Peyer's patch (tissue), 4 donors: ENCODE measurements at regions not wholly inside any gene's neighbourhood (a gene's known extent, or its start where the extent isn't known, plus 50 kb on each side); places are given as distances from the start of the nearest gene placed in this dataset.
A peak's percentile ranks its signal among the peaks of the same experiment; 100 is the strongest.
"Not testable (repeated sequence)": the region's sequence is repeated elsewhere in the genome, so short reads cannot be mapped to it uniquely, and the experiment has no call there.

Experiments
- DNase-seq, 3 donors: peaks; one replicate each; pipeline ENCODE4 v3.0.0-alpha.2; 2017 to 2019
- H3K27ac ChIP-seq, 4 donors: fragments of 200-600 bp; sonication (generic); one replicate each; pipeline ENCODE4 v1.5.1; 2016 to 2019
- H3K27me3 ChIP-seq, 2 donors: fragments of 200-600 bp; sonication (generic); one replicate each; pipeline ENCODE4 v1.5.1; 2019
- H3K36me3 ChIP-seq, 3 donors: fragments of 200-600 bp; sonication (generic); one replicate each; pipeline ENCODE4 v1.5.1; 2016 to 2019
- H3K4me1 ChIP-seq, 4 donors: fragments of 200-600 bp; sonication (generic); one replicate each; pipeline ENCODE4 v1.5.1; 2016 to 2019
- H3K4me3 ChIP-seq, 4 donors: fragments of 200-600 bp; sonication (generic); 1 replicate in 3 of 4; 2 replicates in 1 of 4; pipeline ENCODE4 v1.5.1; 2016 to 2019; ENCODE audit warnings: mild to moderate bottlenecking in 1 of 4
- H3K9me3 ChIP-seq, 4 donors: fragments of 200-600 bp; sonication (generic); one replicate each; pipeline ENCODE4 v1.5.1; 2016 to 2019; ENCODE audit warnings: mild to moderate bottlenecking in 1 of 4
- CTCF ChIP-seq, 6 experiments: fragments of 450-650 bp in 4 of 6; fragments of 200-600 bp in 2 of 6; sonication (generic) in 1 of 6; IDR thresholded peaks; one replicate each; pipeline ENCODE4 v1.5.1; 2017 to 2019; ENCODE audit warnings: antibody characterized with exemption in 6 of 6, mild to moderate bottlenecking in 3 of 6, moderate library complexity in 1 of 6
- POLR2A ChIP-seq, 2 donors: fragments of 450-650 bp; IDR thresholded peaks; one replicate each; pipeline ENCODE4 v1.5.1; 2017; ENCODE audit warnings: antibody characterized with exemption in 2 of 2, mild to moderate bottlenecking in 2 of 2, moderate library complexity in 2 of 2

DNA sequence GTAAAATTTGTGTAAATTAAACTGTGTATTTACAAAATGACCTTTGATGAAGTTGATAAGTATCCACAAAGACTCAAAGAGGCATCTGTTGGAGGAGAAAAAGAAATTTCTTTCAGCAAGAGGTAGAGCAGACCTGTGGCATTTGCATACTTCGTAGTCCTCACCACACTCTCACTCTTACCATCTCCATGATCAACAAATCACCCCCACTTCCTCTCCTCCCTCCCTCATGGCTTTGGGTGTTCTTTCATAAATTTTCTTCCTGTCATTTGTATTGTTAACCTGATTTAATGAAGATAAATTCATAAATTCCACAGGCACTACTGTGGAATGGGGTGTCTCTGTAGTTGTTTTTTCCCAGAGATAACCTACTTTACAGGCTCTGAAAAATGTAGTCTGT lies 366.5 kb downstream of the ZNF674 start:
- Histone ChIP-seq H3K4me1 (no peaks in the 10 kb centered on the region), H3K27ac (no peak overlapping the region), H3K36me3 (no peaks in the 10 kb centered on the region), H3K27me3 (no peaks in the 10 kb centered on the region), H3K9me3 (no peaks in the 10 kb centered on the region), H3K4me3 (no peak overlapping the region)
- no peak for DNase-seq
- TF ChIP-seq CTCF (IDR thresholded peaks at IDR 0.05), result no peak
- no peak for TF ChIP-seq POLR2A (IDR thresholded peaks at IDR 0.05)

DNA sequence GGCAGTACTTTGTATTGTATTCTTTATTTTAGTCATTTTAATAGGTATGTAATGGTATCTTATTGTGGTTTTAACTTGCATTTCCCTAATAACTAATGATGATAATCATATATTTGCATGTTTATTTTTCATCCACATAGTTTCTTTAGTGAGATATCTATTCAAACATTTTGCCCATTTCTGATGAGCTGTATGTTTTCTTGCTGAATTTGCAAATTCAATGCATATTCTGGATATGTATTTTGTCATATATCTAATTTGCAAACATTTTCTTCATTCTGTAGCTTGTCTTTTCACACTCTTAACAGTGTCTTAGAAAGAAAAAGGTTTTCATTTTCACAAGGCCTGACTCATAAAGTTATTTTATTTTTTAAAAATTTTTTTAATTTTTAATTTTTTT lies 372.1 kb downstream of the ZNF674 start:
- Histone ChIP-seq H3K9me3 (no peaks in the 10 kb centered on the region), H3K36me3 (no peaks in the 10 kb centered on the region), H3K4me1 (no peaks in the 10 kb centered on the region), H3K27me3 (no peaks in the 10 kb centered on the region), H3K27ac (no peak overlapping the region), H3K4me3 (no peak overlapping the region)
- no peak for DNase-seq
- TF ChIP-seq CTCF (IDR thresholded peaks at IDR 0.05) (no peak), POLR2A (IDR thresholded peaks at IDR 0.05) (no peak)

GRCh38 chrX:46171457-46171856 lies 373.8 kb downstream of the ZNF674 start:
- not testable (repeated sequence) for H3K4me1 ChIP-seq, H3K4me3 ChIP-seq, H3K27ac ChIP-seq, H3K36me3 ChIP-seq, H3K9me3 ChIP-seq, H3K27me3 ChIP-seq
- peak in 2 of 3 donors; percentile 48 to 55 for DNase-seq

DNA sequence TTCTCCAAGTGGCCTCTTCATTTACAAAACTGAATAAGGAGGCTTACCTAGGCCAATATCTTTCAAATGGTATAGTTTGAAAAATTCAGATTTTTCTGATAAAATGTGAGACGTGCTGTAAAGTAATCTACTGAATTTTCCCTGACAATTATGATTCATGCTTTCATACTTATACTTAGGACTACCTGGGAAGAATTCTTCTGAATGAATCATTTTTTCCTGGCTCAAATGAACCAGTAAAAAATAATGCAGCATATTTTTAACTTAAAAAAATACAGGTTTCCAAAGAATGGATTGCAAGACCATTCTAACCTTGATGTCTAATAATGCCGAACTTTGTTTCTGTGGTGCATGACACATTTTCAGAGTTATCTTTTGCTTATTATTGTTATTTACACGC lies 375.4 kb downstream of the ZNF674 start:
- TF ChIP-seq POLR2A (IDR thresholded peaks at IDR 0.05) (no peak), CTCF (IDR thresholded peaks at IDR 0.05) (no peak)
- no peak for DNase-seq
- H3K4me1 ChIP-seq, result no peaks in the 10 kb centered on the region
- no peaks in the 10 kb centered on the region for H3K9me3 ChIP-seq
- H3K36me3 ChIP-seq, result no peaks in the 10 kb centered on the region
- H3K4me3 ChIP-seq, result no peak overlapping the region
- no peaks in the 10 kb centered on the region for H3K27me3 ChIP-seq
- no peak overlapping the region for H3K27ac ChIP-seq

GRCh38 chrX:46168254-46168653 lies 377.0 kb downstream of the ZNF674 start:
- no peak for TF ChIP-seq POLR2A (IDR thresholded peaks at IDR 0.05)
- no peak for TF ChIP-seq CTCF (IDR thresholded peaks at IDR 0.05)
- H3K36me3 ChIP-seq, result no peaks in the 10 kb centered on the region
- H3K4me3 ChIP-seq, result no peak overlapping the region
- no peaks in the 10 kb centered on the region for H3K27me3 ChIP-seq
- H3K27ac ChIP-seq, result no peak overlapping the region
- no peak for DNase-seq
- H3K9me3 ChIP-seq, result no peaks in the 10 kb centered on the region
- H3K4me1 ChIP-seq, result no peaks in the 10 kb centered on the region

DNA sequence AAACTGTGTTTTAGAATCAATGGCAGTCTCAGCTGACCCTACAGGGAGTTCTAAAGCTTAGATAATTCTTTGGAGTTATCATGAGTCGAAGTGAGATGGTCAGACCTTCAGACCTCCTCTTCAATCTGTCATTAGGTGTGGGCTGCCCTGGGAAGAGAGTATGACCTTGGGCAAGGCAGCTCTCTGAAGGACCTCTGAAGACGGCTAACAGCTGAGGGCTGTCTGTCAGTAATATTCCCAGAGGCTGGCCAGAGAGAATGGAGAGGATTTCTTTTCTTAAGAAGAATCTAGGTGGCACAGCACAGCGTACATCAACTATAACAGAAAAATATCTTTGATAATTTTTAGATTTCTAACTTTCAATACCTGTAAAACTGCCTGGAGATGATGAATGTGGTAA lies 379.4 kb downstream of the ZNF674 start:
- Histone ChIP-seq H3K36me3 (no peaks in the 10 kb centered on the region), H3K27me3 (no peaks in the 10 kb centered on the region), H3K27ac (no peak overlapping the region), H3K4me3 (no peak overlapping the region), H3K9me3 (no peaks in the 10 kb centered on the region), H3K4me1 (no peaks in the 10 kb centered on the region)
- DNase-seq, result no peak
- TF ChIP-seq CTCF (IDR thresholded peaks at IDR 0.05) (no peak), POLR2A (IDR thresholded peaks at IDR 0.05) (no peak)
